ENCODE measurements at regions not wholly inside any gene's neighbourhood (a gene's known extent, or its start where the extent isn't known, plus 50 kb on each side); places are given as distances from the start of the nearest gene placed in this dataset.

GRCh38 chr20:51153867-51154707 lies 131.2 kb upstream of the KCNG1 start:
- TF ChIP-seq CTCF (IDR thresholded peaks at IDR 0.05; ENCODE audit: low read depth, low read length) (no peak), EZH2phosphoT487 (IDR thresholded peaks at IDR 0.05; ENCODE audit: low read depth) (no peak)
